ENCODE measurements at regions not wholly inside any gene's neighbourhood (a gene's known extent, or its start where the extent isn't known, plus 50 kb on each side); places are given as distances from the start of the nearest gene placed in this dataset.

- no peak for FAIRE-seq
- POLR2A ChIA-PET = no interaction called here
- Histone ChIP-seq H3K9ac (ENCODE audit: insufficient read depth in 1 of 2, low read depth in 2 of 2, low read length in 2 of 2) (no peak overlapping the region), H3K36me3 (ENCODE audit: control insufficient read depth, insufficient read depth, low read length) (no peaks in the 10 kb centered on the region), H3K27me3 (ENCODE audit: control insufficient read depth in 2 of 2, insufficient read depth in 2 of 2, low read length in 2 of 2) (no peaks in the 10 kb centered on the region), H3K27ac (ENCODE audit: extremely low read depth, low read depth, low read length) (no peak overlapping the region), H3K4me1 (replicated peaks in 1 of 2; ENCODE audit: control insufficient read depth in 2 of 2, insufficient read depth in 2 of 2, low read length in 2 of 2) (peaks cover 0 to 3% of the 10 kb centered on the region in 2 experiments; a peak in 1 of 5 replicates), H3K9me1 (ENCODE audit: control insufficient read depth, insufficient read depth, low read length) (no peaks in the 10 kb centered on the region), H2AFZ (ENCODE audit: low read depth, low read length) (no peak overlapping the region), H3K4me2 (ENCODE audit: insufficient read depth, low read length) (no peak overlapping the region), H3K9me3 (replicated peaks; ENCODE audit: control insufficient read depth, insufficient read depth, low read depth, low read length) (no peaks in the 10 kb centered on the region), H4K20me1 (replicated peaks; ENCODE audit: control insufficient read depth, insufficient read depth, low read length) (no peaks in the 10 kb centered on the region), H3K79me2 (ENCODE audit: control insufficient read depth, insufficient read depth, low read length) (no peaks in the 10 kb centered on the region), H3K4me3 (no peak overlapping the region)
- 5% methylated on average over 1 of the region's 1 CpG for WGBS (ENCODE audit: insufficient coverage, low coverage, missing lambda C conversion rate)
- no TSS peak for BruUV-seq (replicated peaks)
- intact Hi-C loops (cut with micrococcal nuclease) (no loop called here), in situ Hi-C loops (cut with MboI) (no loop called here)
- no peak for TF ChIP-seq MED1 (CRISPR knock-in tag; IDR thresholded peaks at IDR 0.05; ENCODE audit: borderline replicate concordance)
- TF ChIP-seq BRF1 (IDR thresholded peaks at IDR 0.05; ENCODE audit: borderline replicate concordance, extremely low read depth, insufficient read length) = no peak
- no peak for ATAC-seq
- no peak for DNase-seq (ENCODE audit: extremely low read depth in 1 of 4, low spot score in 3 of 4)
- CTCF ChIA-PET (ENCODE audit: low intra/inter-chr PET ratio) = no interaction called here
Observed at GRCh38 chr6:140909625-140910024, 1223.1 kb upstream of the GJE1 start.

GRCh38 chr6:140909156-140909555 is 1223.6 kb upstream of the GJE1 start:
- H3K4me1 ChIP-seq (replicated peaks in 1 of 2; ENCODE audit: control insufficient read depth in 2 of 2, insufficient read depth in 2 of 2, low read length in 2 of 2) = peaks cover 0 to 3% of the 10 kb centered on the region in 2 experiments; a peak in 1 of 5 replicates
- no peaks in the 10 kb centered on the region for H3K36me3 ChIP-seq (ENCODE audit: control insufficient read depth, insufficient read depth, low read length)
- H2AFZ ChIP-seq (ENCODE audit: low read depth, low read length) = no peak overlapping the region
- H3K4me3 ChIP-seq = no peak overlapping the region
- H3K9me1 ChIP-seq (ENCODE audit: control insufficient read depth, insufficient read depth, low read length) = no peaks in the 10 kb centered on the region
- no peaks in the 10 kb centered on the region for H3K27me3 ChIP-seq (ENCODE audit: control insufficient read depth in 2 of 2, insufficient read depth in 2 of 2, low read length in 2 of 2)
- intact Hi-C loops (cut with micrococcal nuclease) (no loop called here), in situ Hi-C loops (cut with MboI) (no loop called here)
- no peak for ATAC-seq
- H3K4me2 ChIP-seq (ENCODE audit: insufficient read depth, low read length) = no peak overlapping the region
- no peaks in the 10 kb centered on the region for H4K20me1 ChIP-seq (replicated peaks; ENCODE audit: control insufficient read depth, insufficient read depth, low read length)
- TF ChIP-seq ARID1B (IDR thresholded peaks at IDR 0.05) = no peak
- TF ChIP-seq ZNF143 (CRISPR knock-in tag; IDR thresholded peaks at IDR 0.05) = no peak
- no peak for TF ChIP-seq BACH1 (tag; IDR thresholded peaks at IDR 0.05)
- TF ChIP-seq ADNP (tag; IDR thresholded peaks at IDR 0.05) = no peak
- TF ChIP-seq ZNF121 (CRISPR knock-in tag; conservative IDR thresholded peaks at IDR 0.05) = no peak
- no peak for TF ChIP-seq CBX1 (IDR thresholded peaks at IDR 0.05; ENCODE audit: low read depth)
- TF ChIP-seq ZNF12 (CRISPR knock-in tag; IDR thresholded peaks at IDR 0.05) = no peak
- DNase-seq (ENCODE audit: extremely low read depth in 1 of 4, low spot score in 3 of 4) = no peak
- CTCF ChIA-PET (ENCODE audit: low intra/inter-chr PET ratio) = no interaction called here
- H3K9me3 ChIP-seq (replicated peaks; ENCODE audit: control insufficient read depth, insufficient read depth, low read depth, low read length) = no peaks in the 10 kb centered on the region
- no TSS peak for BruUV-seq (replicated peaks)
- POLR2A ChIA-PET = no interaction called here
- FAIRE-seq = no peak
- no peak overlapping the region for H3K27ac ChIP-seq (ENCODE audit: extremely low read depth, low read depth, low read length)
- no peaks in the 10 kb centered on the region for H3K79me2 ChIP-seq (ENCODE audit: control insufficient read depth, insufficient read depth, low read length)
- no peak overlapping the region for H3K9ac ChIP-seq (ENCODE audit: insufficient read depth in 1 of 2, low read depth in 2 of 2, low read length in 2 of 2)

Measured in K562 (cell line).